Panc1 (cell line): ENCODE measurements at regions not wholly inside any gene's neighbourhood (a gene's known extent, or its start where the extent isn't known, plus 50 kb on each side); places are given as distances from the start of the nearest gene placed in this dataset.

Experiments used
- ATAC-seq: fragments of 200-7000 bp; cut with Tn5 transposase; 2 replicates; pipeline ENCODE4 v1.9.1; 2020; ENCODE audit warnings: mild to moderate bottlenecking, moderate library complexity
- BruUV-seq: library from RNA; stranded (reverse); fragments of 400-500 nt; replicated peaks from 2 replicates; lab custom pipeline; 2021; lab: Mats Ljungman, UMichigan
- CTCF ChIA-PET: fragments of 300-600 bp; sonication (Branson Sonifier 250); formaldehyde crosslinking; loops from one replicate; lab custom pipeline; 2022; ENCODE audit warnings: antibody characterized with exemption; lab: Charles Lee
- POLR2A ChIA-PET: fragments of 300-600 bp; sonication (Branson Sonifier 250); formaldehyde crosslinking; loops from one replicate; lab custom pipeline; 2022; ENCODE audit warnings: antibody characterized with exemption; lab: Charles Lee
- DNase-seq: peaks from one replicate; pipeline ENCODE4 v3.0.0-alpha.2; 2010; ENCODE audit warnings: low read depth, low spot score
- H3K27ac ChIP-seq: 2 replicates; pipeline ENCODE4 v1.5.1; 2011; ENCODE audit warnings: mild to moderate bottlenecking, low read length, inconsistent platforms
- H3K27me3 ChIP-seq: fragments of 200-500 bp; sonication (Bioruptor generic); 2 replicates; pipeline ENCODE4 v1.6.0; 2014; ENCODE audit warnings: low read length, inconsistent platforms; ENCODE audit not compliant: control insufficient read depth, insufficient read depth
- H3K36me3 ChIP-seq: fragments of 200-500 bp; sonication (Bioruptor generic); 2 replicates; pipeline ENCODE4 v1.5.1; 2014; ENCODE audit warnings: inconsistent platforms, mild to moderate bottlenecking, low read length, moderate library complexity; ENCODE audit not compliant: control insufficient read depth, insufficient read depth
- H3K4me1 ChIP-seq: 2 replicates; pipeline ENCODE4 v1.5.1; 2011; ENCODE audit warnings: inconsistent platforms, mild to moderate bottlenecking, low read length, moderate library complexity; ENCODE audit not compliant: control insufficient read depth, insufficient read depth
- H3K4me3 ChIP-seq, 2 experiments: 2 replicates each; pipeline ENCODE4 v1.5.1; 2011 to 2012; ENCODE audit warnings: low read depth in 2 of 2, low read length in 2 of 2, mild to moderate bottlenecking in 2 of 2, inconsistent platforms in 1 of 2, moderate library complexity in 1 of 2
- H3K9me3 ChIP-seq: fragments of 200-500 bp; sonication (Bioruptor generic); 2 replicates; pipeline ENCODE4 v1.5.1; 2014; ENCODE audit warnings: low read depth, mild to moderate bottlenecking, inconsistent platforms, low read length, moderate library complexity; ENCODE audit not compliant: control insufficient read depth, insufficient read depth
- CTCF ChIP-seq: fragments of 450-650 bp; IDR thresholded peaks from 2 replicates; pipeline ENCODE4 v1.5.1; 2017; ENCODE audit warnings: mild to moderate bottlenecking
- POLR2AphosphoS5 ChIP-seq: IDR thresholded peaks from 2 replicates; pipeline ENCODE4 v1.6.1; 2012; ENCODE audit warnings: mild to moderate bottlenecking, low read depth, low read length, moderate library complexity
- REST ChIP-seq, 2 experiments: IDR thresholded peaks; 2 replicates each; pipeline ENCODE4 v1.6.1; 2011 to 2012; ENCODE audit warnings: low read depth in 2 of 2, control low read depth in 1 of 2, low read length in 1 of 2, mild to moderate bottlenecking in 1 of 2, moderate library complexity in 1 of 2; ENCODE audit not compliant: insufficient read depth in 1 of 2
- SIN3A ChIP-seq: IDR thresholded peaks from 2 replicates; pipeline ENCODE4 v1.6.1; 2012; ENCODE audit warnings: low read depth, mild to moderate bottlenecking, low read length, moderate library complexity, borderline replicate concordance; ENCODE audit not compliant: insufficient read depth
- TCF7L2 ChIP-seq: IDR thresholded peaks from 2 replicates; pipeline ENCODE4 v1.6.1; 2011; ENCODE audit warnings: mild to moderate bottlenecking, low read depth, low read length, inconsistent platforms
- in situ Hi-C: cut with HindIII; loops from 2 replicates; pipeline ENCODE4 v1.10.0; 2016; ENCODE audit warnings: low sequenced_read_pairs, low pct_unique_long_range_greater_than_20kb
- intact Hi-C: fragments of 100-400 bp; cut with micrococcal nuclease; formaldehyde crosslinking; loops from one replicate; pipeline ENCODE4 v1.10.0; 2022; ENCODE audit not compliant: unreplicated experiment

GRCh38 chr5:96489532-96489931 is 56.5 kb upstream of the PCSK1 start:
- TF ChIP-seq POLR2AphosphoS5, result no peak
- no peak for TF ChIP-seq CTCF
- no peak for TF ChIP-seq TCF7L2
- TF ChIP-seq REST (IDR thresholded peaks at IDR 0.05; ENCODE audit: insufficient read depth in 1 of 2, low read depth in 2 of 2, low read length in 1 of 2), result no peak
- no peak for TF ChIP-seq SIN3A
- Histone ChIP-seq H3K9me3 (no peaks in the 10 kb centered on the region), H3K27ac (no peak overlapping the region), H3K36me3 (no peaks in the 10 kb centered on the region), H3K4me3 (no peak overlapping the region), H3K27me3 (peaks cover 3% of the 10 kb centered on the region; the same call in 1 of the 2 replicates), H3K4me1 (no peaks in the 10 kb centered on the region)
- ChIA-PET POLR2A (no interaction called here), CTCF (no interaction called here)
- BruUV-seq, result no TSS peak
- no peak for ATAC-seq
- in situ Hi-C loops (no loop called here), intact Hi-C loops (no loop called here)
- no peak for DNase-seq

DNA sequence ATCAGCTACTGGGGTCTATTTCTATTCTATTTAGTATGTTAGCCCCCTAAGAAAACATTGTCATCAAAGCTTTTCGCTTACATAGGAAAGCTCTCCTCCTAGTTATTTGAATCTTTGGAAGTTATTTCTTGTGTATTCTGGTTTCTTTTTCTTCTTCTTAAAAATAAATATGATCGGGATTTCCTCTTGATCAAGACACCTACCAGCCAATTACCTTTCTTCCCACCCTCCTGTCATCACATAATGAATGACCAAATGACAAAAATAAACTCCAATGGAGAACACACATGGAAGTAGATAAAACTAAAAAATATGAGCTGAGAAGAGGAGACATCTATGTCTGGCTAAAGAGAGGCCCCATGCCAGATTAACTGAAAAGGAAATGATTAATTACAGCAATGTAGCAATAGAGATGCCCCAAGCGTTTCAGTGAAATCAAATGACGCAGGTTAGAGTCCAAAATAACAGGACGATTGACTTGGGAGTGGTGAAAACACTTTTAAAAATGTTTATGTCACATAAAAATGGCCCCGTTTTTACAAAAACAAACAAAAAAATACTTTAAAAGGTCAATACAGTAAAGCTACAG is 59.5 kb upstream of the PCSK1 start:
- H3K4me1 ChIP-seq, result no peaks in the 10 kb centered on the region
- intact Hi-C loops (no loop called here), in situ Hi-C loops (no loop called here)
- H3K27me3 ChIP-seq, result peaks cover 3% of the 10 kb centered on the region; the same call in 1 of the 2 replicates
- no peaks in the 10 kb centered on the region for H3K36me3 ChIP-seq
- ChIA-PET POLR2A (no interaction called here), CTCF (no interaction called here)
- H3K9me3 ChIP-seq, result no peaks in the 10 kb centered on the region
- BruUV-seq, result no TSS peak
- no peak overlapping the region for H3K4me3 ChIP-seq
- TF ChIP-seq POLR2AphosphoS5, result no peak
- TF ChIP-seq REST (IDR thresholded peaks at IDR 0.05; ENCODE audit: insufficient read depth in 1 of 2, low read depth in 2 of 2, low read length in 1 of 2), result no peak
- TF ChIP-seq TCF7L2, result no peak
- no peak for TF ChIP-seq SIN3A
- no peak for TF ChIP-seq CTCF
- DNase-seq (no peak), ATAC-seq (no peak)
- no peak overlapping the region for H3K27ac ChIP-seq
